H1 (cell line): ENCODE measurements at regions not wholly inside any gene's neighbourhood (a gene's known extent, or its start where the extent isn't known, plus 50 kb on each side); places are given as distances from the start of the nearest gene placed in this dataset.

Source experiments
- ATF2 ChIP-seq: IDR thresholded peaks from 2 replicates; pipeline ENCODE4 v1.6.1; 2012; ENCODE audit warnings: low read length, inconsistent platforms
- HDAC2 ChIP-seq, 2 experiments: fragments of 300-600 bp in 1 of 2; sonication (generic) in 1 of 2; IDR thresholded peaks; 2 replicates each; pipeline ENCODE4 v1.6.1; 2011 to 2012; ENCODE audit warnings: low read depth in 2 of 2, low read length in 2 of 2, mild to moderate bottlenecking in 2 of 2, moderate library complexity in 2 of 2, borderline replicate concordance in 1 of 2, inconsistent platforms in 1 of 2
- RNF2 ChIP-seq: fragments of 200-900, 300-1000 bp; sonication (generic); IDR thresholded peaks from 2 replicates; pipeline ENCODE4 v1.7.1; 2016; ENCODE audit warnings: borderline replicate concordance, low read depth, mild to moderate bottlenecking, antibody characterized with exemption, low read length; ENCODE audit not compliant: poor library complexity, severe bottlenecking; ENCODE audit errors: missing control alignments
- TCF12 ChIP-seq: IDR thresholded peaks from 2 replicates; pipeline ENCODE4 v1.6.1; 2011; ENCODE audit warnings: low read depth, mild to moderate bottlenecking, low read length

- TF ChIP-seq RNF2, result no peak
- TF ChIP-seq ATF2, result no peak
- TF ChIP-seq HDAC2 (IDR thresholded peaks at IDR 0.05; ENCODE audit: borderline replicate concordance in 1 of 2, low read depth in 2 of 2, low read length in 2 of 2), result no peak
- TF ChIP-seq TCF12, result no peak
Measured at GRCh38 chr4:120435179-120435578, 368.5 kb upstream of the MAD2L1 start (continued).
